ENCODE measurements at regions not wholly inside any gene's neighbourhood (a gene's known extent, or its start where the extent isn't known, plus 50 kb on each side); places are given as distances from the start of the nearest gene placed in this dataset.

GRCh38 chr7:27351786-27352185 is 109.2 kb downstream of the EVX1 start:
- Histone ChIP-seq H3K9ac (replicated peaks in 1 of 4; ENCODE audit: extremely low read depth in 1 of 4, low read depth in 3 of 4, low read length in 3 of 4) (no peak overlapping the region), H3K4me2 (ENCODE audit: insufficient read depth in 1 of 2, low read depth in 2 of 2, low read length in 2 of 2) (no peak overlapping the region), H2BK12ac (ENCODE audit: low read depth, low read length) (no peak overlapping the region), H2BK5ac (ENCODE audit: low read depth, low read length) (no peak overlapping the region), H2AFZ (ENCODE audit: low read length) (no peak overlapping the region), H3K4ac (replicated peaks; ENCODE audit: insufficient read length, low read depth, low read length) (no peak overlapping the region), H3K36me3 (ENCODE audit: control insufficient read depth in 2 of 4, insufficient read depth in 4 of 4, low read length in 3 of 4) (no peaks in the 10 kb centered on the region), H4K5ac (ENCODE audit: insufficient read length, low read depth, low read length) (no peak overlapping the region), H3K23me2 (ENCODE audit: low read depth, low read length) (no peaks in the 10 kb centered on the region), H3K4me1 (replicated peaks in 1 of 4; ENCODE audit: control insufficient read depth in 3 of 4, insufficient read depth in 4 of 4, low read length in 3 of 4) (no peaks in the 10 kb centered on the region), H3K27ac (ENCODE audit: low read depth, low read length) (no peak overlapping the region), H4K8ac (ENCODE audit: extremely low read depth, insufficient read depth, low read length) (no peak overlapping the region), H3K56ac (replicated peaks; ENCODE audit: insufficient read length, low read depth, low read length) (no peak overlapping the region), H3K79me1 (ENCODE audit: low read depth, low read length) (no peaks in the 10 kb centered on the region), H3K4me3 (ENCODE audit: extremely low read depth in 1 of 4, insufficient read depth in 2 of 4, low read depth in 3 of 4, low read length in 4 of 4) (no peak overlapping the region), H3K9me3 (ENCODE audit: insufficient read depth in 2 of 2, low read depth in 1 of 2, low read length in 1 of 2) (no peaks in the 10 kb centered on the region), H2AK5ac (ENCODE audit: low read depth, low read length) (no peak overlapping the region), H3K23ac (ENCODE audit: insufficient read length) (no peak overlapping the region), H4K91ac (replicated peaks; ENCODE audit: insufficient read length, low read length) (no peak overlapping the region), H2BK120ac (replicated peaks; ENCODE audit: low read depth, low read length) (no peak overlapping the region), H3K79me2 (ENCODE audit: control insufficient read depth in 1 of 2, insufficient read depth in 2 of 2, low read length in 2 of 2) (no peaks in the 10 kb centered on the region), H4K20me1 (replicated peaks in 1 of 2; ENCODE audit: control insufficient read depth in 1 of 2, insufficient read depth in 2 of 2, low read length in 2 of 2) (no peaks in the 10 kb centered on the region), H2BK20ac (ENCODE audit: low read length) (no peak overlapping the region), H2BK15ac (ENCODE audit: low read length) (no peak overlapping the region), H3K18ac (ENCODE audit: extremely low read depth, low read length) (no peak overlapping the region), H3K27me3 (replicated peaks in 1 of 4; ENCODE audit: control insufficient read depth in 3 of 4, extremely low read depth in 1 of 4, insufficient read depth in 3 of 4, low read length in 3 of 4) (no peaks in the 10 kb centered on the region), H3K14ac (ENCODE audit: insufficient read length) (no peak overlapping the region)
- WGBS, 2 experiments (ENCODE audit: extremely low coverage in 1 of 2, insufficient coverage in 1 of 2, insufficient read length in 1 of 2, insufficient replicate concordance in 2 of 2, low coverage in 1 of 2, low lambda C conversion rate in 2 of 2, missing lambda C conversion rate in 1 of 2): 95% methylated on average over 3 of the region's 5 CpGs; no CpG with 5 or more reads in 1 of the 2 experiments
- FAIRE-seq (no peak), DNase-seq (ENCODE audit: low read depth in 1 of 2, low spot score in 2 of 2) (no peak)
- CTCF ChIA-PET (ENCODE audit: partially characterized antibody): no interaction called here
- POLR2A ChIA-PET (ENCODE audit: partially characterized antibody): interaction anchor here (0.8 kb wide), 1 partner anchor 54 kb away, joined by 3 read pairs; no protein-coding TSS in a partner anchor
- TF ChIP-seq CEBPB (IDR thresholded peaks at IDR 0.05; ENCODE audit: low read depth, low read length) (no peak), SUZ12 (IDR thresholded peaks at IDR 0.05; ENCODE audit: low read length) (no peak)
